ENCODE measurements at regions not wholly inside any gene's neighbourhood (a gene's known extent, or its start where the extent isn't known, plus 50 kb on each side); places are given as distances from the start of the nearest gene placed in this dataset.

GRCh38 chr11:79592824-79593223 lies 152.0 kb upstream of the TENM4 start:
- Histone ChIP-seq H3K4me1 (no peaks in the 10 kb centered on the region), H3K4me3 (no peak overlapping the region), H3K9me3 (no peaks in the 10 kb centered on the region), H3K4me2 (no peak overlapping the region), H3K27ac (no peak overlapping the region)
- ATAC-seq = no peak
- no peak for DNase-seq (ENCODE audit: low read depth in 1 of 2, low spot score in 1 of 2)
- ChIA-PET POLR2A (no interaction called here), CTCF (no interaction called here)
- no peak for FAIRE-seq
- under 1% methylated on average over 3 of the region's 3 CpGs for WGBS (ENCODE audit: missing lambda C conversion rate)
- TF ChIP-seq ATOH8 (CRISPR knock-in tag; IDR thresholded peaks at IDR 0.05; ENCODE audit: low read depth) (no peak), FOSB (CRISPR knock-in tag; IDR thresholded peaks at IDR 0.05) (no peak), HEYL (CRISPR knock-in tag; IDR thresholded peaks at IDR 0.05) (no peak), MAZ (IDR thresholded peaks at IDR 0.05; ENCODE audit: borderline replicate concordance, low read depth, low read length) (no peak), CTCF (IDR thresholded peaks at IDR 0.05) (no peak), HOXA7 (CRISPR knock-in tag; IDR thresholded peaks at IDR 0.05) (no peak), CHD4 (IDR thresholded peaks at IDR 0.05; ENCODE audit: borderline replicate concordance) (no peak), RAD21 (conservative IDR thresholded peaks at IDR 0.05 in 1 of 2, IDR thresholded peaks at IDR 0.05 in 1 of 2) (no peak), ZFP36 (IDR thresholded peaks at IDR 0.05; ENCODE audit: borderline replicate concordance, partially characterized antibody) (no peak), NFE2L2 (conservative IDR thresholded peaks at IDR 0.05; ENCODE audit: low read length) (no peak), CEBPB (IDR thresholded peaks at IDR 0.05) (no peak), EHF (CRISPR knock-in tag; IDR thresholded peaks at IDR 0.05) (no peak)

GRCh38 chr11:79592406-79592805 lies 151.6 kb upstream of the TENM4 start:
- no peaks in the 10 kb centered on the region for H3K4me1 ChIP-seq
- no peak overlapping the region for H3K4me2 ChIP-seq
- H3K27ac ChIP-seq = no peak overlapping the region
- no peak overlapping the region for H3K4me3 ChIP-seq
- no peak for TF ChIP-seq CBX2 (IDR thresholded peaks at IDR 0.05; ENCODE audit: borderline replicate concordance, low read depth)
- no peak for TF ChIP-seq MYC (IDR thresholded peaks at IDR 0.05; ENCODE audit: borderline replicate concordance, low read length)
- no peak for TF ChIP-seq FOSL2 (IDR thresholded peaks at IDR 0.05)
- TF ChIP-seq FOSL2 (CRISPR knock-in tag; IDR thresholded peaks at IDR 0.05) = no peak
- no peak for TF ChIP-seq E2F6 (IDR thresholded peaks at IDR 0.05; ENCODE audit: borderline replicate concordance, low read depth)
- TF ChIP-seq CHD2 (IDR thresholded peaks at IDR 0.05; ENCODE audit: low read length, partially characterized antibody) = no peak
- TF ChIP-seq SMC3 (IDR thresholded peaks at IDR 0.05) = no peak
- TF ChIP-seq HOXA7 (CRISPR knock-in tag; IDR thresholded peaks at IDR 0.05) = no peak
- TF ChIP-seq KDM1A (IDR thresholded peaks at IDR 0.05; ENCODE audit: low read depth) = no peak
- TF ChIP-seq HOXB13 (CRISPR knock-in tag; IDR thresholded peaks at IDR 0.05; ENCODE audit: low read depth) = no peak
- TF ChIP-seq RFX5 (IDR thresholded peaks at IDR 0.05) = no peak
- no peak for TF ChIP-seq ELK1 (IDR thresholded peaks at IDR 0.05; ENCODE audit: low read depth, low read length)
- no peak for TF ChIP-seq HOXB5 (CRISPR knock-in tag; IDR thresholded peaks at IDR 0.05)
- no peak for TF ChIP-seq TP53 (CRISPR knock-in tag; IDR thresholded peaks at IDR 0.05)
- TF ChIP-seq EP300 (IDR thresholded peaks at IDR 0.05) = no peak
- no peak for TF ChIP-seq MAX (IDR thresholded peaks at IDR 0.05)
- TF ChIP-seq POLR2A (IDR thresholded peaks at IDR 0.05; ENCODE audit: low read length) = no peak
- FAIRE-seq = no peak
- ChIA-PET CTCF (no interaction called here), POLR2A (no interaction called here)
- H3K9me3 ChIP-seq = no peaks in the 10 kb centered on the region
- ATAC-seq = no peak
- no peak for DNase-seq (ENCODE audit: low read depth in 1 of 2, low spot score in 1 of 2)
- WGBS (ENCODE audit: missing lambda C conversion rate) = 8% methylated on average over 4 of the region's 4 CpGs
